Fibroblast of the aortic adventitia (primary cell): ENCODE measurements at regions not wholly inside any gene's neighbourhood (a gene's known extent, or its start where the extent isn't known, plus 50 kb on each side); places are given as distances from the start of the nearest gene placed in this dataset.
A peak's percentile ranks its signal among the peaks of the same experiment; 100 is the strongest.

ENCODE experiments used
- DNase-seq: peaks from one replicate; pipeline ENCODE4 v3.0.0-alpha.2; 2010; ENCODE audit warnings: low read depth
- H3K4me3 ChIP-seq: 2 replicates; pipeline ENCODE4 v1.5.1; 2011; ENCODE audit warnings: low read depth, mild to moderate bottlenecking, control low read depth, low read length, moderate library complexity
- TF ChIP-seq, protein P1 (sequence below): IDR thresholded peaks from 2 replicates; pipeline ENCODE4 v1.5.1; 2011; ENCODE audit warnings: mild to moderate bottlenecking, low read length, control low read depth, inconsistent platforms; ENCODE audit not compliant: insufficient read depth

DNA sequence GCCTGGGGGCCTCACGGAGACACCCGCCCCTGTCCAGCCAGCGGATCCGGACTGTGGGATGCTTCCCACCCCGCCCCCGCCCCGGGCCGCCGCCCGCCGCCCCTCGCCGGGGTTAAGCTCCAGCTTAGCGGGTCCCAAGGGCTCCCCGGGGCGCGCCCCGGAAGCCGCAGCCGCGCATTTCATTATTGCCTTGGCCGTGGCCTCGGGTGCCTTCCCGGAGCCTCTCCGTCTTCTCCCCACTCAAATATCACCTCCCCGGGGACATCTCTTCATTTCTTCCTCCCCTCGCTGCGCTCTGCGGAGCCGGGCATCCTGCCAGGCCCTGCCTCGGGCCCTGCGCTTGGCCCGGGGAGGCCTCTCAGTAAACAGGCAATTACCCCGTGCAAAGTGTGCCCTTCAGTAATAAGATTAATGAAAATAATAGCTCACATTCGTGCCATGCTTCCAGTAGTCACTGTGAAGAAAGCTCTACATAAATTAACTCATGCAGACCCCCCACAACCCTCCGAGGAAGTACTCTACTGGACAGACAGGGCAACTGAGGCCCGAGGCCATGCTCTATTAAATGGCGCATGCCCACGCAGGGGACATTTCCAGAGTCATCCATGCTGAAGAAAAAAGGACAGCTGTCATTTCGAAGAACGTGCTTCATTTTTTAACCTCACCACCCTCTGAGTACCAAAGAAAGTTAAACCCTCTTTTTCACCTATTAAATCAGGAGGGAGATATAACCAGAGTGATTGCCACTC lies 49.9 kb upstream of the LAPTM5 start:
- TF ChIP-seq, protein P1, sequence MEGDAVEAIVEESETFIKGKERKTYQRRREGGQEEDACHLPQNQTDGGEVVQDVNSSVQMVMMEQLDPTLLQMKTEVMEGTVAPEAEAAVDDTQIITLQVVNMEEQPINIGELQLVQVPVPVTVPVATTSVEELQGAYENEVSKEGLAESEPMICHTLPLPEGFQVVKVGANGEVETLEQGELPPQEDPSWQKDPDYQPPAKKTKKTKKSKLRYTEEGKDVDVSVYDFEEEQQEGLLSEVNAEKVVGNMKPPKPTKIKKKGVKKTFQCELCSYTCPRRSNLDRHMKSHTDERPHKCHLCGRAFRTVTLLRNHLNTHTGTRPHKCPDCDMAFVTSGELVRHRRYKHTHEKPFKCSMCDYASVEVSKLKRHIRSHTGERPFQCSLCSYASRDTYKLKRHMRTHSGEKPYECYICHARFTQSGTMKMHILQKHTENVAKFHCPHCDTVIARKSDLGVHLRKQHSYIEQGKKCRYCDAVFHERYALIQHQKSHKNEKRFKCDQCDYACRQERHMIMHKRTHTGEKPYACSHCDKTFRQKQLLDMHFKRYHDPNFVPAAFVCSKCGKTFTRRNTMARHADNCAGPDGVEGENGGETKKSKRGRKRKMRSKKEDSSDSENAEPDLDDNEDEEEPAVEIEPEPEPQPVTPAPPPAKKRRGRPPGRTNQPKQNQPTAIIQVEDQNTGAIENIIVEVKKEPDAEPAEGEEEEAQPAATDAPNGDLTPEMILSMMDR: no peak
- DNase-seq: peak; percentile 66
- no peak overlapping the region for H3K4me3 ChIP-seq
